OCI-LY1 (cell line): ENCODE measurements at regions not wholly inside any gene's neighbourhood (a gene's known extent, or its start where the extent isn't known, plus 50 kb on each side); places are given as distances from the start of the nearest gene placed in this dataset.

Experiments used
- H2AFZ ChIP-seq: fragments of 200-600 bp; sonication (generic), shearing (Covaris generic); 2 replicates; pipeline ENCODE4 v1.6.0; 2014; ENCODE audit warnings: antibody characterized with exemption, mild to moderate bottlenecking, low read length
- H3F3A ChIP-seq: fragments of 200-600 bp; sonication (generic), shearing (Covaris generic); 2 replicates; pipeline ENCODE4 v1.6.0; 2014; ENCODE audit warnings: mild to moderate bottlenecking, antibody characterized with exemption, low read length, moderate library complexity; ENCODE audit not compliant: insufficient read depth
- H3K27ac ChIP-seq: fragments of 200-600 bp; sonication (generic); 2 replicates; pipeline ENCODE4 v1.5.1; 2014; ENCODE audit warnings: low read length, mixed run types, mild to moderate bottlenecking, low read depth; ENCODE audit not compliant: poor library complexity, severe bottlenecking
- H3K27me3 ChIP-seq: fragments of 200-600 bp; sonication (generic); 2 replicates; pipeline ENCODE4 v1.6.0; 2014; ENCODE audit warnings: antibody characterized with exemption, mild to moderate bottlenecking, low read length, moderate library complexity; ENCODE audit not compliant: insufficient read depth
- H3K36me3 ChIP-seq: fragments of 200-600 bp; sonication (generic); 2 replicates; pipeline ENCODE4 v1.6.1; 2014; ENCODE audit warnings: mild to moderate bottlenecking, antibody characterized with exemption, low read length, moderate library complexity, mixed read lengths; ENCODE audit not compliant: insufficient read depth
- H3K4me1 ChIP-seq: fragments of 200-600 bp; sonication (generic); 2 replicates; pipeline ENCODE4 v1.5.1; 2014; ENCODE audit warnings: mild to moderate bottlenecking, low read length, moderate library complexity; ENCODE audit not compliant: insufficient read depth, severe bottlenecking
- H3K4me2 ChIP-seq: fragments of 200-600 bp; sonication (generic), shearing (Covaris generic); 2 replicates; pipeline ENCODE4 v1.6.1; 2014; ENCODE audit warnings: low read length
- H3K4me3 ChIP-seq: fragments of 200-600 bp; sonication (generic); 2 replicates; pipeline ENCODE4 v1.5.1; 2014; ENCODE audit warnings: low read length, low read depth, mild to moderate bottlenecking, mixed read lengths; ENCODE audit not compliant: poor library complexity, severe bottlenecking
- H3K79me2 ChIP-seq: fragments of 200-600 bp; shearing (Covaris generic); 2 replicates; pipeline ENCODE4 v1.6.1; 2016; ENCODE audit warnings: mixed run types, low read length, mixed read lengths; ENCODE audit not compliant: insufficient read depth
- H3K9ac ChIP-seq: fragments of 200-600 bp; sonication (generic), shearing (Covaris generic); 2 replicates; pipeline ENCODE4 v1.6.1; 2014; ENCODE audit warnings: mild to moderate bottlenecking, low read length, mixed read lengths
- H3K9me2 ChIP-seq: fragments of 200-600 bp; sonication (generic), shearing (Covaris generic); 2 replicates; pipeline ENCODE4 v1.6.1; 2014; ENCODE audit warnings: low read depth, mild to moderate bottlenecking, low read length, mixed read lengths
- H3K9me3 ChIP-seq: fragments of 200-600 bp; shearing (Covaris generic); 2 replicates; pipeline ENCODE4 v1.6.1; 2014; ENCODE audit warnings: low read length, mixed read lengths
- H4K20me1 ChIP-seq: fragments of 200-600 bp; sonication (generic), shearing (Covaris generic); 2 replicates; pipeline ENCODE4 v1.6.0; 2016; ENCODE audit warnings: mild to moderate bottlenecking, low read length; ENCODE audit not compliant: insufficient read depth
- CTCF ChIP-seq: fragments of 200-600 bp; sonication (generic), shearing (Covaris generic); IDR thresholded peaks from 2 replicates; pipeline ENCODE4 v1.5.1; 2017; ENCODE audit warnings: mild to moderate bottlenecking, antibody characterized with exemption, low read length, moderate library complexity, mixed read lengths
- EZH2 ChIP-seq: fragments of 200-600 bp; sonication (generic), shearing (Covaris generic); IDR thresholded peaks from 2 replicates; pipeline ENCODE4 v1.8.0; 2017; ENCODE audit warnings: borderline replicate concordance, mixed run types, mild to moderate bottlenecking, antibody characterized with exemption, low read length, moderate library complexity, mixed read lengths

GRCh38 chr4:41390661-41391060, 133.9 kb downstream of the UCHL1 start:
- no peaks in the 10 kb centered on the region for H3F3A ChIP-seq
- no peaks in the 10 kb centered on the region for H3K9me2 ChIP-seq
- no peak overlapping the region for H3K27ac ChIP-seq
- no peak overlapping the region for H2AFZ ChIP-seq
- no peak overlapping the region for H3K4me3 ChIP-seq
- no peaks in the 10 kb centered on the region for H4K20me1 ChIP-seq
- no peaks in the 10 kb centered on the region for H3K4me1 ChIP-seq
- no peak overlapping the region for H3K4me2 ChIP-seq
- no peaks in the 10 kb centered on the region for H3K27me3 ChIP-seq
- no peak for TF ChIP-seq CTCF
- TF ChIP-seq EZH2: no peak
- H3K79me2 ChIP-seq: no peaks in the 10 kb centered on the region
- no peak overlapping the region for H3K9ac ChIP-seq
- H3K9me3 ChIP-seq: no peaks in the 10 kb centered on the region
- H3K36me3 ChIP-seq: no peaks in the 10 kb centered on the region

- H3K9me3 ChIP-seq: no peaks in the 10 kb centered on the region
- no peaks in the 10 kb centered on the region for H3K9me2 ChIP-seq
- H2AFZ ChIP-seq: no peak overlapping the region
- H3K4me3 ChIP-seq: no peak overlapping the region
- no peaks in the 10 kb centered on the region for H3K36me3 ChIP-seq
- no peaks in the 10 kb centered on the region for H3K4me1 ChIP-seq
- H3F3A ChIP-seq: no peaks in the 10 kb centered on the region
- no peak overlapping the region for H3K4me2 ChIP-seq
- H3K9ac ChIP-seq: no peak overlapping the region
- no peaks in the 10 kb centered on the region for H4K20me1 ChIP-seq
- TF ChIP-seq EZH2 (no peak), CTCF (no peak)
- no peaks in the 10 kb centered on the region for H3K79me2 ChIP-seq
- H3K27me3 ChIP-seq: no peaks in the 10 kb centered on the region
- H3K27ac ChIP-seq: no peak overlapping the region
Observed at GRCh38 chr4:41391271-41391670, 134.5 kb downstream of the UCHL1 start.

GRCh38 chr4:41394481-41394894, 137.8 kb downstream of the UCHL1 start:
- Histone ChIP-seq H3K4me3 (no peak overlapping the region), H3K9me3 (no peaks in the 10 kb centered on the region), H3K79me2 (no peaks in the 10 kb centered on the region), H2AFZ (no peak overlapping the region), H3K9ac (no peak overlapping the region), H3K4me2 (no peak overlapping the region), H3K27ac (no peak overlapping the region), H3K27me3 (no peaks in the 10 kb centered on the region), H3K9me2 (no peaks in the 10 kb centered on the region), H3K4me1 (no peaks in the 10 kb centered on the region), H3K36me3 (no peaks in the 10 kb centered on the region), H3F3A (no peaks in the 10 kb centered on the region), H4K20me1 (no peaks in the 10 kb centered on the region)
- TF ChIP-seq EZH2: no peak

GRCh38 chr4:41396214-41396613, 139.5 kb downstream of the UCHL1 start:
- Histone ChIP-seq H3K9me2 (no peaks in the 10 kb centered on the region), H3K36me3 (no peaks in the 10 kb centered on the region), H4K20me1 (no peaks in the 10 kb centered on the region), H3K27ac (no peak overlapping the region), H3K4me2 (no peak overlapping the region), H3F3A (no peaks in the 10 kb centered on the region), H3K9ac (no peak overlapping the region), H3K79me2 (no peaks in the 10 kb centered on the region), H2AFZ (no peak overlapping the region), H3K4me3 (no peak overlapping the region), H3K9me3 (no peaks in the 10 kb centered on the region), H3K27me3 (no peaks in the 10 kb centered on the region), H3K4me1 (no peaks in the 10 kb centered on the region)
- TF ChIP-seq EZH2 (no peak), CTCF (no peak)
